Ascending aorta (tissue), 2 donors: ENCODE measurements at regions not wholly inside any gene's neighbourhood (a gene's known extent, or its start where the extent isn't known, plus 50 kb on each side); places are given as distances from the start of the nearest gene placed in this dataset.

ENCODE experiments used
- DNase-seq, 2 donors: peaks; one replicate each; pipeline ENCODE4 v3.0.0-alpha.2; 2019; ENCODE audit warnings: low spot score in 2 of 2
- H3K27ac ChIP-seq, 2 donors: fragments of 200-600 bp; sonication (generic); one replicate each; pipeline ENCODE4 v1.5.1; 2016 to 2017; ENCODE audit warnings: mild to moderate bottlenecking in 1 of 2
- H3K27me3 ChIP-seq: fragments of 200-600 bp; sonication (generic); one replicate; pipeline ENCODE4 v1.5.1; 2017
- H3K36me3 ChIP-seq, 2 donors: fragments of 200-600 bp; sonication (generic); one replicate each; pipeline ENCODE4 v1.5.1; 2016
- H3K4me1 ChIP-seq, 2 donors: fragments of 200-600 bp; sonication (generic); one replicate each; pipeline ENCODE4 v1.5.1; 2016 to 2017; ENCODE audit warnings: mild to moderate bottlenecking in 1 of 2
- H3K4me3 ChIP-seq, 2 donors: fragments of 200-600 bp; sonication (generic); one replicate each; pipeline ENCODE4 v1.5.1; 2016 to 2017; ENCODE audit warnings: mild to moderate bottlenecking in 1 of 2
- H3K9me3 ChIP-seq, 2 donors: fragments of 200-600 bp; sonication (generic); one replicate each; pipeline ENCODE4 v1.5.1; 2016
- intact Hi-C: fragments of 100-400 bp; cut with DNase I; formaldehyde crosslinking; loops from one replicate; pipeline ENCODE4 v1.15.1; 2023
- TF ChIP-seq, protein P1 (sequence below), 3 experiments: fragments of 200-600 bp in 2 of 3; fragments of 450-650 bp in 1 of 3; sonication (generic) in 2 of 3; IDR thresholded peaks; one replicate each; pipeline ENCODE4 v1.5.1; 2016 to 2019; ENCODE audit warnings: antibody characterized with exemption in 3 of 3, mild to moderate bottlenecking in 1 of 3, moderate library complexity in 1 of 3

DNA sequence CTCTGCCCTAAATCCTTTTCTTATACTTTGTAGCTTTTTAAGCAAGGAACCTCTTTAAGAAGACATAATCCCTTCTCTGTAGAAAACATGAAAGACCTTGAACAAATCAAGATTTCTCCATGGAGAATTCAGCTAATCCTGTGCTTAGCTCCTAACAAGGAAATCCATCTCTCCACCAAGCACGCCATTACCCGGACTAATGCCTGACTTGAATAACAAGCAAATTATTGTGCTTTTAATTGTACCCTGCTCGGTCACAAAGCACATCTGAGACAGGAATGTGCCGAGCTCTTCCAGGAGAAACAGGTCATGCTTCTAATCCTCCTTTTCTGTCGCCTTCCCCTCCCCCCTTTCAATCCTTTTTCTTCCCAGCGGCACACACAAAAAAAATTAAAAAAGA lies 141.3 kb downstream of the PSAT1 start:
- Histone ChIP-seq H3K36me3 (no peaks in the 10 kb centered on the region), H3K9me3 (no peaks in the 10 kb centered on the region), H3K27me3 (no peaks in the 10 kb centered on the region), H3K27ac (no peak overlapping the region), H3K4me1 (peaks cover 0 to 3% of the 10 kb centered on the region in 2 donors), H3K4me3 (no peak overlapping the region)
- DNase-seq = no peak
- TF ChIP-seq, protein P1, sequence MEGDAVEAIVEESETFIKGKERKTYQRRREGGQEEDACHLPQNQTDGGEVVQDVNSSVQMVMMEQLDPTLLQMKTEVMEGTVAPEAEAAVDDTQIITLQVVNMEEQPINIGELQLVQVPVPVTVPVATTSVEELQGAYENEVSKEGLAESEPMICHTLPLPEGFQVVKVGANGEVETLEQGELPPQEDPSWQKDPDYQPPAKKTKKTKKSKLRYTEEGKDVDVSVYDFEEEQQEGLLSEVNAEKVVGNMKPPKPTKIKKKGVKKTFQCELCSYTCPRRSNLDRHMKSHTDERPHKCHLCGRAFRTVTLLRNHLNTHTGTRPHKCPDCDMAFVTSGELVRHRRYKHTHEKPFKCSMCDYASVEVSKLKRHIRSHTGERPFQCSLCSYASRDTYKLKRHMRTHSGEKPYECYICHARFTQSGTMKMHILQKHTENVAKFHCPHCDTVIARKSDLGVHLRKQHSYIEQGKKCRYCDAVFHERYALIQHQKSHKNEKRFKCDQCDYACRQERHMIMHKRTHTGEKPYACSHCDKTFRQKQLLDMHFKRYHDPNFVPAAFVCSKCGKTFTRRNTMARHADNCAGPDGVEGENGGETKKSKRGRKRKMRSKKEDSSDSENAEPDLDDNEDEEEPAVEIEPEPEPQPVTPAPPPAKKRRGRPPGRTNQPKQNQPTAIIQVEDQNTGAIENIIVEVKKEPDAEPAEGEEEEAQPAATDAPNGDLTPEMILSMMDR (IDR thresholded peaks at IDR 0.05) = no peak
- intact Hi-C loops = no loop called here

- no peaks in the 10 kb centered on the region for H3K36me3 ChIP-seq
- H3K9me3 ChIP-seq = no peaks in the 10 kb centered on the region
- H3K27me3 ChIP-seq = no peaks in the 10 kb centered on the region
- DNase-seq = no peak
- no peak overlapping the region for H3K27ac ChIP-seq
- TF ChIP-seq, protein P1 (IDR thresholded peaks at IDR 0.05) = no peak
- peak overlapping the region in 1 of 2 donors; percentile 31 for H3K4me3 ChIP-seq
- peaks cover 0 to 3% of the 10 kb centered on the region in 2 donors for H3K4me1 ChIP-seq
- intact Hi-C loops = no loop called here
Observed at GRCh38 chr9:78438780-78439179, 141.9 kb downstream of the PSAT1 start.

DNA sequence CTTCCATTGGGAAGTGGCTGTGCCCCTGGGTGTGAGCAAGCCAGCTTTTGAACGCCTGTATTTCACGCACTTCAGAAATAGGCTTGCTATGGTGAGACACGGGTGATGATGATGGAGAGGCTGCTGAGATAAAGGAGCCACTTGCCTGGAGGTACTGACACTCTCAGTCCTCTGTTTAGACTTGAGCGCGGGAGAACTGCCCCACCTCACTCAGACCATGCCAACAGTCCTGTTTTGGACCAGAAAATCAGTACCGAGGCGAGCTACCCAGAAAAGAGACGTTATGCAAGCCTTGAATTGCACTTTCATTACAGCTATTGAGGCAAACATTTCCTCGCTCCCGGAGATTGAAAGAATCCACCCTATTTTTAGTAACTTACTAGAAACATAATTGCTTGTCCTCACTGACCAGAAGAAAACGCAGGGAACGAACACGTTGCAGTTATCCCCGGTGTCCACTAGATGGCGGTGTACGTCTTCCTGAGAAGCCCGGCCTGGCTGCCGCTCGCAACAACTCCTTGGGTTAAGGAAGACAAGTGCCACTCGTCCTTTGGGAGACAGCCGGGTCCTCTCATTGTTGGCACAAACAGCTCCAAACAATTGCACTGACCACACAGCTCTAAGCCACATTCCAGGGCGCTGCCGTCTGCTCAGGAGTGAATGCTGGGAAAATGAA lies 142.4 kb downstream of the PSAT1 start:
- Histone ChIP-seq H3K27ac (no peak overlapping the region), H3K4me3 (peak overlapping the region in 1 of 2 donors; percentile 31), H3K27me3 (no peaks in the 10 kb centered on the region), H3K9me3 (no peaks in the 10 kb centered on the region), H3K36me3 (no peaks in the 10 kb centered on the region), H3K4me1 (peaks cover 0 to 3% of the 10 kb centered on the region in 2 donors)
- peak; percentile 19 to 86 for DNase-seq
- intact Hi-C loops = no loop called here
- TF ChIP-seq, protein P1 (IDR thresholded peaks at IDR 0.05) = peak; percentile 56 to 93 (median 91)

- Histone ChIP-seq H3K9me3 (no peaks in the 10 kb centered on the region), H3K4me1 (peaks cover 0 to 3% of the 10 kb centered on the region in 2 donors), H3K27ac (no peak overlapping the region), H3K4me3 (peak overlapping the region in 1 of 2 donors; percentile 31), H3K36me3 (no peaks in the 10 kb centered on the region), H3K27me3 (no peaks in the 10 kb centered on the region)
- intact Hi-C loops = no loop called here
- TF ChIP-seq, protein P1 (IDR thresholded peaks at IDR 0.05) = no peak
- no peak for DNase-seq
Observed at GRCh38 chr9:78439866-78440830, 143.2 kb downstream of the PSAT1 start.

- no peaks in the 10 kb centered on the region for H3K27me3 ChIP-seq
- DNase-seq = no peak
- H3K36me3 ChIP-seq = no peaks in the 10 kb centered on the region
- TF ChIP-seq, protein P1 (IDR thresholded peaks at IDR 0.05) = no peak
- no peak overlapping the region for H3K4me3 ChIP-seq
- intact Hi-C loops = no loop called here
- H3K4me1 ChIP-seq = peaks cover 0 to 3% of the 10 kb centered on the region in 2 donors
- no peak overlapping the region for H3K27ac ChIP-seq
- H3K9me3 ChIP-seq = no peaks in the 10 kb centered on the region
Observed at GRCh38 chr9:78441396-78441795, 144.5 kb downstream of the PSAT1 start.
